ENCODE measurements at regions not wholly inside any gene's neighbourhood (a gene's known extent, or its start where the extent isn't known, plus 50 kb on each side); places are given as distances from the start of the nearest gene placed in this dataset.

DNA sequence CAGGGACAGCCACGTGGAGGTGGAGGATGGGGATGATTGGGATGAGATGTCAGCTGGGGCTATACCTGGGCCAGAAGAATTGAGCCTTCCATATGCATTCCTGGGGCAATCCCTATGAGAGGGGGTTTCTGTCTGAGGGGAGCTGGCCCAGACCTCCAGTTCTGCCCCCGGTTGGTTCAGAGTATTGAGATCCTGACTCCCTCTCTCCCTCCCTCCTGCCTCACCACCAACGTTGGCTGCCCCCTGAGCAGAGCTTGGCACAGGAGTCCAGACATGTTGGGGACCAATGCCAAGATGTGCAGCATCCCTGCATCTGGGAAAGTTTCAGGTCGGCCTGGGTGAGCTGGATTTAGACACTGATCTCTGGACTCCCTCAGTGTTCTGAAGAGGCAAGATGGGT is 575.2 kb upstream of the MKI67 start:
- TF ChIP-seq, protein P1, sequence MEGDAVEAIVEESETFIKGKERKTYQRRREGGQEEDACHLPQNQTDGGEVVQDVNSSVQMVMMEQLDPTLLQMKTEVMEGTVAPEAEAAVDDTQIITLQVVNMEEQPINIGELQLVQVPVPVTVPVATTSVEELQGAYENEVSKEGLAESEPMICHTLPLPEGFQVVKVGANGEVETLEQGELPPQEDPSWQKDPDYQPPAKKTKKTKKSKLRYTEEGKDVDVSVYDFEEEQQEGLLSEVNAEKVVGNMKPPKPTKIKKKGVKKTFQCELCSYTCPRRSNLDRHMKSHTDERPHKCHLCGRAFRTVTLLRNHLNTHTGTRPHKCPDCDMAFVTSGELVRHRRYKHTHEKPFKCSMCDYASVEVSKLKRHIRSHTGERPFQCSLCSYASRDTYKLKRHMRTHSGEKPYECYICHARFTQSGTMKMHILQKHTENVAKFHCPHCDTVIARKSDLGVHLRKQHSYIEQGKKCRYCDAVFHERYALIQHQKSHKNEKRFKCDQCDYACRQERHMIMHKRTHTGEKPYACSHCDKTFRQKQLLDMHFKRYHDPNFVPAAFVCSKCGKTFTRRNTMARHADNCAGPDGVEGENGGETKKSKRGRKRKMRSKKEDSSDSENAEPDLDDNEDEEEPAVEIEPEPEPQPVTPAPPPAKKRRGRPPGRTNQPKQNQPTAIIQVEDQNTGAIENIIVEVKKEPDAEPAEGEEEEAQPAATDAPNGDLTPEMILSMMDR (IDR thresholded peaks at IDR 0.05), result no peak
- no peak for TF ChIP-seq POLR2A (IDR thresholded peaks at IDR 0.05)

All from uterus (tissue), 2 donors.